DOHH2 (cell line): ENCODE measurements at regions not wholly inside any gene's neighbourhood (a gene's known extent, or its start where the extent isn't known, plus 50 kb on each side); places are given as distances from the start of the nearest gene placed in this dataset.

Experiments used
- H3F3A ChIP-seq: fragments of 200-600 bp; sonication (generic), shearing (Covaris generic); 2 replicates; pipeline ENCODE4 v1.6.0; 2016; ENCODE audit warnings: antibody characterized with exemption, mild to moderate bottlenecking; ENCODE audit not compliant: control insufficient read depth, insufficient read depth
- H3K27ac ChIP-seq: fragments of 200-600 bp; sonication (generic); 2 replicates; pipeline ENCODE4 v1.5.1; 2014; ENCODE audit warnings: low read depth, mild to moderate bottlenecking, low read length, moderate library complexity
- H3K27me3 ChIP-seq: fragments of 200-600 bp; sonication (generic); 2 replicates; pipeline ENCODE4 v1.6.1; 2014; ENCODE audit warnings: mild to moderate bottlenecking, low read length, mixed read lengths; ENCODE audit not compliant: control insufficient read depth
- H3K36me3 ChIP-seq: fragments of 200-600 bp; sonication (generic); 2 replicates; pipeline ENCODE4 v1.6.1; 2014; ENCODE audit warnings: mild to moderate bottlenecking, low read length, moderate library complexity, mixed read lengths; ENCODE audit not compliant: control insufficient read depth
- H3K4me1 ChIP-seq: fragments of 200-600 bp; sonication (generic); 2 replicates; pipeline ENCODE4 v1.6.1; 2014; ENCODE audit warnings: mild to moderate bottlenecking, low read length, mixed read lengths; ENCODE audit not compliant: control insufficient read depth
- H3K4me2 ChIP-seq: fragments of 200-600 bp; sonication (generic); 2 replicates; pipeline ENCODE4 v1.6.0; 2014; ENCODE audit warnings: mild to moderate bottlenecking, low read length, moderate library complexity
- H3K4me3 ChIP-seq: fragments of 200-600 bp; sonication (generic); 2 replicates; pipeline ENCODE4 v1.5.1; 2014; ENCODE audit warnings: mild to moderate bottlenecking, low read length, mixed read lengths
- H3K79me2 ChIP-seq: fragments of 200-600 bp; sonication (generic); 2 replicates; pipeline ENCODE4 v1.6.1; 2014; ENCODE audit warnings: mild to moderate bottlenecking, low read length, mixed read lengths; ENCODE audit not compliant: control insufficient read depth
- H3K9me2 ChIP-seq: fragments of 200-600 bp; sonication (generic); replicated peaks from 2 replicates; pipeline ENCODE4 v1.6.1; 2014; ENCODE audit warnings: mild to moderate bottlenecking, low read length, mixed read lengths; ENCODE audit not compliant: control insufficient read depth
- H3K9me3 ChIP-seq: fragments of 200-600 bp; sonication (generic); 2 replicates; pipeline ENCODE4 v1.6.1; 2014; ENCODE audit warnings: antibody characterized with exemption, low read length, mixed read lengths; ENCODE audit not compliant: control insufficient read depth, insufficient read depth
- H4K20me1 ChIP-seq: fragments of 200-600 bp; sonication (generic); 2 replicates; pipeline ENCODE4 v1.6.0; 2014; ENCODE audit warnings: low read depth, mild to moderate bottlenecking, antibody characterized with exemption, low read length, moderate library complexity; ENCODE audit not compliant: control insufficient read depth, insufficient read depth
- EZH2phosphoT487 ChIP-seq: fragments of 200-600 bp; sonication (generic); IDR thresholded peaks from 2 replicates; pipeline ENCODE4 v1.6.1; 2017; ENCODE audit warnings: borderline replicate concordance, mild to moderate bottlenecking, antibody characterized with exemption, low read length, moderate library complexity, mixed read lengths
- TF ChIP-seq, protein P1 (sequence below): fragments of 200-600 bp; sonication (generic); IDR thresholded peaks from one replicate; pipeline ENCODE4 v1.5.1; 2014; ENCODE audit warnings: antibody characterized with exemption, mild to moderate bottlenecking, low read depth, low read length; ENCODE audit not compliant: poor library complexity, severe bottlenecking

- TF ChIP-seq EZH2phosphoT487 = no peak
- TF ChIP-seq, protein P1, sequence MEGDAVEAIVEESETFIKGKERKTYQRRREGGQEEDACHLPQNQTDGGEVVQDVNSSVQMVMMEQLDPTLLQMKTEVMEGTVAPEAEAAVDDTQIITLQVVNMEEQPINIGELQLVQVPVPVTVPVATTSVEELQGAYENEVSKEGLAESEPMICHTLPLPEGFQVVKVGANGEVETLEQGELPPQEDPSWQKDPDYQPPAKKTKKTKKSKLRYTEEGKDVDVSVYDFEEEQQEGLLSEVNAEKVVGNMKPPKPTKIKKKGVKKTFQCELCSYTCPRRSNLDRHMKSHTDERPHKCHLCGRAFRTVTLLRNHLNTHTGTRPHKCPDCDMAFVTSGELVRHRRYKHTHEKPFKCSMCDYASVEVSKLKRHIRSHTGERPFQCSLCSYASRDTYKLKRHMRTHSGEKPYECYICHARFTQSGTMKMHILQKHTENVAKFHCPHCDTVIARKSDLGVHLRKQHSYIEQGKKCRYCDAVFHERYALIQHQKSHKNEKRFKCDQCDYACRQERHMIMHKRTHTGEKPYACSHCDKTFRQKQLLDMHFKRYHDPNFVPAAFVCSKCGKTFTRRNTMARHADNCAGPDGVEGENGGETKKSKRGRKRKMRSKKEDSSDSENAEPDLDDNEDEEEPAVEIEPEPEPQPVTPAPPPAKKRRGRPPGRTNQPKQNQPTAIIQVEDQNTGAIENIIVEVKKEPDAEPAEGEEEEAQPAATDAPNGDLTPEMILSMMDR = no peak
- Histone ChIP-seq H3K4me3 (no peak overlapping the region), H3K27me3 (no peaks in the 10 kb centered on the region), H3F3A (no peaks in the 10 kb centered on the region), H3K79me2 (no peaks in the 10 kb centered on the region), H3K36me3 (no peaks in the 10 kb centered on the region), H4K20me1 (no peaks in the 10 kb centered on the region), H3K9me3 (no peaks in the 10 kb centered on the region), H3K4me1 (no peaks in the 10 kb centered on the region), H3K27ac (no peak overlapping the region), H3K4me2 (no peak overlapping the region), H3K9me2 (no peaks in the 10 kb centered on the region)
Measured at GRCh38 chr11:108994887-108995286, 330.0 kb downstream of the DDX10 start.

- H3K4me2 ChIP-seq = no peak overlapping the region
- H3K36me3 ChIP-seq = no peaks in the 10 kb centered on the region
- H3K4me3 ChIP-seq = no peak overlapping the region
- no peaks in the 10 kb centered on the region for H3K4me1 ChIP-seq
- no peaks in the 10 kb centered on the region for H3K79me2 ChIP-seq
- no peak for TF ChIP-seq EZH2phosphoT487
- TF ChIP-seq, protein P1 = no peak
- H3K27me3 ChIP-seq = no peaks in the 10 kb centered on the region
- H3K9me3 ChIP-seq = no peaks in the 10 kb centered on the region
- H3K9me2 ChIP-seq = no peaks in the 10 kb centered on the region
- no peak overlapping the region for H3K27ac ChIP-seq
- no peaks in the 10 kb centered on the region for H3F3A ChIP-seq
- no peaks in the 10 kb centered on the region for H4K20me1 ChIP-seq
Measured at GRCh38 chr11:108997826-108998225, 333.0 kb downstream of the DDX10 start.

- no peak for TF ChIP-seq EZH2phosphoT487
- Histone ChIP-seq H3K9me2 (no peaks in the 10 kb centered on the region), H3K27me3 (no peaks in the 10 kb centered on the region), H3K4me1 (no peaks in the 10 kb centered on the region), H3K4me3 (no peak overlapping the region), H3K9me3 (no peaks in the 10 kb centered on the region), H3K27ac (no peak overlapping the region), H3K36me3 (no peaks in the 10 kb centered on the region), H3F3A (no peaks in the 10 kb centered on the region), H4K20me1 (no peaks in the 10 kb centered on the region), H3K4me2 (no peak overlapping the region), H3K79me2 (no peaks in the 10 kb centered on the region)
Measured at GRCh38 chr11:109000531-109000930, 335.7 kb downstream of the DDX10 start.

- H3K27ac ChIP-seq = no peak overlapping the region
- no peaks in the 10 kb centered on the region for H3K9me3 ChIP-seq
- no peaks in the 10 kb centered on the region for H4K20me1 ChIP-seq
- no peaks in the 10 kb centered on the region for H3K36me3 ChIP-seq
- TF ChIP-seq, protein P1 = no peak
- TF ChIP-seq EZH2phosphoT487 = no peak
- H3K4me1 ChIP-seq = no peaks in the 10 kb centered on the region
- H3K4me2 ChIP-seq = no peak overlapping the region
- H3K4me3 ChIP-seq = no peak overlapping the region
- H3K79me2 ChIP-seq = no peaks in the 10 kb centered on the region
- no peaks in the 10 kb centered on the region for H3K27me3 ChIP-seq
- no peaks in the 10 kb centered on the region for H3K9me2 ChIP-seq
- H3F3A ChIP-seq = no peaks in the 10 kb centered on the region
Measured at GRCh38 chr11:109001585-109001984, 336.7 kb downstream of the DDX10 start.
